HT1080 (cell line): ENCODE measurements at regions not wholly inside any gene's neighbourhood (a gene's known extent, or its start where the extent isn't known, plus 50 kb on each side); places are given as distances from the start of the nearest gene placed in this dataset.
A peak's percentile ranks its signal among the peaks of the same experiment; 100 is the strongest.

Experiments
- DNase-seq: peaks from one replicate; pipeline ENCODE4 v3.0.0-alpha.2; 2015; ENCODE audit warnings: low read depth

DNA sequence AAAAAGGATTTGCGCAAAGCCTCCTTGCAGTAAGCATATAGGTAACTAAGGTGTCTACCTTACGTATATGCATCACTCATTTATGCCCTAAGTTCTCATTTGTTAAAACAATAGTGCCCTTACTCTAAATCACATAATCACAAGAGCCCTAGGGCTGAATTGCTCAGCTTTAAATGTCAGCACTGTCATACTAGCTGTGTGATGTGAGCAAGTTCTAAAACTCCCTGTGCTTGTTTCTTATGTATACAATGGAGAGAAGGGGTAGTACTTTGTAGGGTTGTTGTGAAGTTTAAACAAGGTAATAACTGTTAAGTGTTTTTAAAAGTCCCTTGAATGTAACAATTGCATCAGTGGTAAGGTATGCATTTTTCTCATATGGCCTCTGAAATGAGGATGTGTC, 169.5 kb upstream of the DMRT1 start:
- no peak for DNase-seq

DNA sequence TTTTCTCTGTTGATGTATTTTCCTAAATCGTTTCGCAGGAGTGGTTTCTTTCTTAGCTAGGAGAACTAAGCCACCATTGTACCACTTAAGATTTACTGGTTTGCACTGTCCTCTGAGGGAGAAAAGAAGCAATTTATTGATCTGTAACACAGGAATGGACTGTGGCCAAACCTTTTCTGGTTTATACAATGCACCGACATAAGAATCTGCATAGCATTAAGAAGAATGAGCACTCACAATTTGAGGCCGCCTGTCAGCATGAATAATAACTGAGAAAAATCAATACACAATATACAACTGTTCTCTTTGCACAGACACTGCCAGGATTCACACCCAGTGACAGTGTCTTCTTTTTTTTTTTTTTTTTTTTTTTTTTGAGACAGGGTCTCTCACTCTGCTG, 168.6 kb upstream of the DMRT1 start:
- DNase-seq, result no peak

DNA sequence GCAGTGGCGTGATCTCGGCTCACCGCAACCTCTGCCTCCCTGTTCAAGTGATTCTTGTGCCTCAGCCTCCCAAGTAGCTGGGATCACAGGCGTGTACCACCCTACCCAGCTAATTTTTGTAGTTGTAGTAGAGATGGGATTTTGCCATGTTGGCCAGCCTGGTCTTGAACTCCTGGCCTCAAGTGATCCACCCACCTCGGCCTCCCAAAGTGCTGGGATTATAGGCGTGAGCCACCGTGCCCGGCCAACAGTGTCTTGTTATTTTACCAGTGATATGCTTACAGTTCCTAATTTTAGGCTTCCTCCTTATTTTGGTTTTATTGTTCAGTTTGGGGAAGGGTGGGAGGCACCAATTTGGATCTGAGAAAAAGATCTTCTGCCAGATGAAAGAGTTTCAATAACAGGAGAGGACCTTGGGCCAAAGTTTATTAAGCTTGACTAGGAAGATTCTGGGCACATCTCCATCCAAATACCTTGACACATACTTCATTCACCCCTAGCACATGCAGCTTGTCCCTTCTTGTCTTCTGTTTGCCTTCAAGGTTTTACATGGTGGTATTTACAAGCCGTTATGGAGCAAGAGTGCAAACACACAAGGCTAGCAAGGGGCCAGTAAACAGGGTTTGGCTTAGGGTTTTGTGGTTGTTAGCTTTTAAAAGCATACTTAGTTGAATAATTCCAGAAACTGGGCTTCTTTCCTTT, 168.1 kb upstream of the DMRT1 start:
- DNase-seq, result no peak

DNA sequence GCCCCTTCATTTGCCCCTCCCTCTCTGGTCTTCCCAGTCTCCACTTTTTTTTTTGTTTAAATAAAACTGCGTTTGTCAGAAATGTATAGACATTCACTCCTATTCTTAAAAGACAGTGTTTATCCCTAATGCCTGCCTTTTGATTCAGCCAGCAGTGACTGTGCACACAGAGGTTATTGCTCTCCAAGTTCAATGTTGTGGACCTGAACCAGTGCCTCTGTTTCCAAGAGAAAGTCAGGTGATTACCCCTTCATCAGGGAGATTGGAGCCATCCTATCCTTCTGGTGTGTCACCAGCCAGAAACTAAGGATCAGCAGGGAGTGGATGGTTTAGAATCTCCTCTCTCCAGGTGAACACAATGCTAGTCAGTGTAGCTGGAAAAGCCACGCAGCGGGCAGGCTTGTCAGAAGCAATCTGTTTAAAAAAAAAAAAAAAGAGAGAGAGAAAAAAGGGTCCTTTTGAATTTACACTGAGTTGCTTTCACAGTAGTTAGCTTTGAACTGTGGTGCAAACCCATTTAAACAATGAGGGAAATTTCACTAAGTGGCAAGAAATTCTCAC, 167.5 kb upstream of the DMRT1 start:
- DNase-seq, result no peak

DNA sequence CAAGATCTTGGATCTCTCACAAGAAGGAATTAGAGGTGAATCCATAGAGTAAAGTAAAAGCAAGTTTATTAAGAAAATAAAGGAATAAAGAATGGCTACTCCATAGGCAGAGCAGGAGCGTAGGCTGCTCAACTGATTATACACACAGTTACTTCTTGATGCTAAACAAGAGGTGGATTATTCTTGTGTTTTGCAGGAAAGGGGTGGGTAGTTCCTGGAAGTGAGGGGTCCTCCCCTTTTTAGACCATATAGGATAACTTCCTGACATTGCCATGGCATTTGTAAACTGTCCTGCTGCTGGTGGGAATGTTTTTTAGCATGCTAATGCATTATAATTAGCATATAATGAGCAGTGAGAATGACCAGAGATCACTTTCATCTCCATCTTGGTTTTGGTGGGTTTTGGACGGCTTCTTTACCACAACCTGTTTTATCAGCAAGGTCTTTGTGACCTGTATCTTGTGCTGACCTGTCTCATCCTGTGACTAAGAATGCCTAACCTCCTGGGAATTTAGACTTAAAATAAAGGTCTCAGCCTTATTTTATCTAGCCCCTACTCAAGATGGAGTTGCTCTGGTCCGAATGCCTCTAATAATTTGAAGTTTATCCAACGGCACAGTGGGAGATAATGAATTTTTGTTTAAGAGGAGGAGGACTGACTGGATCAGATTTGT, 165.7 kb upstream of the DMRT1 start:
- DNase-seq, result no peak

DNA sequence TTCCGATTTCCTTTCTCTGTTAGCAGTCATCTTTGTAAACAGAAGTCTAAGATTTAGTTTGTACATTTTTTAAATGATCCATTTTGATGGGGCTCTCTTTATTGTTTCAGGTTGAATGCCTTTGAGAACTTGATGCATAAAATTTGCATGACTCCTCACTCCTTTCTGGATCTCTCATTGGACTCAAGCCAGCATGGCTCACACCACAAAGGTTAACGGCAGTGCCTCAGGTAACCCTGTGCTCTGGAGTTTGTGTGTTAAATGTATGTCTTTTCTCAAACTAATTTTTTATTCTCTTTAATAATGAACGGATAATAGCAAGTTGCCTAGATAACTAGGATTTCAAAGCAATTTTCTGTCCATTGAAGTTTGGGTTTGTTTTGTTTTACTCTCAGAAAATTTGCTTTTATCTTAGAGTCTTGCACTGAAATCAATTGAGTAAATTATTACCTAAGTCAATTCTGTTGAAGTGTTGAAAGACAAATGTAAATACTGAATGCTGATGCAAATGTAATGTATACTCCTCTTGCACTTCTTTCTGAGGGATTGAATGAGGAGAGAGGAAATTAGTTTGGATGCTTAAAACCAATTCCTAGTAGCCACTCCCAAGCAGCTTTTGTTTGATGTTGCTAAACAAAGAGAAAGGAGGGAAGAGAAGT, 164.6 kb upstream of the DMRT1 start:
- no peak for DNase-seq

DNA sequence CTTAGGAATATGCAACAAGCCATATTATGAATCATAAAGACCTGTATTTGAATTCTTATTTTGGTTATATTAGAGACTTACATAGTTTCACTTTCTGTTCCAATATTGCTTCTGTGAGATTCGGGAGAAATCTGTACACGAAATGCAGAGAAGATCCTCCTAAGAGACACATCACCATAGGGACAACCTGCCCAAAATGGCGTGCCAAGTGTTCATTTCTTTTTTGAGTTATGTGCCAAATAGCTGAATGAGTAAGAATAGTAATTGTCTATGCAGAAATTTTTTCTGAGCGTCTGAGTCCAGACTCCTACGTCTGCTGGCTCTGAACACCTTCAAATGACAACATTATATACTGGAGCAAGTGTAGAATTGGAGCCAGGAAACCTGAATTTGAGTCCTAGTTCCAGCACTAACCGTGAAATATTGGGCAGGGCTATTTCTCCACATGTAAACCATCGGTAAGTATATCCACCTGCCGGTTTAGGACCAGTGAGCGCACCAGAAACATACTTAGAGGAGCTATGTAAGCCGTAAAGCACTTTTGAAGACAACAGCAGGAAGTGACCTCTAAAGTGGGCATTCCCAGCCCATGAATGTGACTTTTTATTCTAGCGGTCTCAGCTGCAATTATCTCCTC, 163.9 kb upstream of the DMRT1 start:
- peak; percentile 40 for DNase-seq

DNA sequence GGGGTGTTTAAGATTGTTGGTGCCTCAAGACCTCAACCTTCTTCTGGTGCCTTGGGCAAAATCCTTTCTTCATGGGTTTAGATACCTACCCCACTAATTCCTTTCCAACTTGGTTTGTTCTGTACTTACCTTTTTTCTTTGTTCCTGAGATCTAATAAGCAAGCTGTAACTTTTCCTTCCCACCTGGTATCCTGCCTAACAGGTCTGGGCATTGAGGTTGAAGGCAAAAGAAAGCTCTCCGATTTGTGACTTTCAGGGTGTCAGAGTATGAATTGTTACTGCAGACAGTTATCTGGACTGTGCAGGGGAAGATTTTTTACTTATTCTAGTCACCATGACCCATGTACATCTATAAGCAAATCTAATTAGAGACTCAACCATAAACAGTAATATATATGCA, 162.6 kb upstream of the DMRT1 start:
- DNase-seq, result no peak

DNA sequence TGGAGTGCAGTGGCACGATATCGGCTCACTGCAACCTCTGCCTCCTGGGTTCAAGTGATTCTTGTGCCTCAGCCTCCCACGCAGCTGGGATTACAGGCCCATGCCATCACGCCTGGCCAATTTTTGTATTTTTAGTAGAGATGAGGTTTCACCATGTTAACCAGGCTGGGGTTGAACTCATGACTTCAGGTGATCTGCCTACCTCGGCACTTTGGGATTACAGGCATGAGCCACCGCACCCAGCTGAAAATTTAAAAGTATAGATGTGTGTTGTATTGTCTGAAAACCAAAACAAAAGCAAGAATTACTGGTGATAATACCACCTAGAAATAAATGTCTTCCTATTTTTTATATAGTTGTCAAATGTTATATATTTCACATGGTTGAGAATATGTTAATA, 162.0 kb upstream of the DMRT1 start:
- DNase-seq, result no peak

DNA sequence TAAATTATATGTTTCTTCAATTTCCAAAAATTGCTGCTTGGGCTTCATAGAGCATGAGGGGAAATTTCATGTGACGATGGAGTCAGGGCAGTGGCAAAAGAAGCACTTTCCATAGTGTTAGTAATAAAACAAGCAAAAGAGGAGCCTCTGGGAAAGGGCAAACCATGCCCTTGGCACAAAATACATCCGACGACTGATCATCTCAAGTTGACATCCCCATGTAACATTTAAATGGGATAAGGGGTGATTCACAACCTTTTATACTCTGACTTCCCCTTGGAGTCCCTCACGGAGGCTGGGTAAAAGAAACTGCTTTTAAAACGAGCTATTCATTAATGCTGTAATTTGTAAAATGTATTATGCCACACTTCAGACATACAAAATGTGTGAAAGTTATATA, 161.4 kb upstream of the DMRT1 start:
- DNase-seq, result no peak

DNA sequence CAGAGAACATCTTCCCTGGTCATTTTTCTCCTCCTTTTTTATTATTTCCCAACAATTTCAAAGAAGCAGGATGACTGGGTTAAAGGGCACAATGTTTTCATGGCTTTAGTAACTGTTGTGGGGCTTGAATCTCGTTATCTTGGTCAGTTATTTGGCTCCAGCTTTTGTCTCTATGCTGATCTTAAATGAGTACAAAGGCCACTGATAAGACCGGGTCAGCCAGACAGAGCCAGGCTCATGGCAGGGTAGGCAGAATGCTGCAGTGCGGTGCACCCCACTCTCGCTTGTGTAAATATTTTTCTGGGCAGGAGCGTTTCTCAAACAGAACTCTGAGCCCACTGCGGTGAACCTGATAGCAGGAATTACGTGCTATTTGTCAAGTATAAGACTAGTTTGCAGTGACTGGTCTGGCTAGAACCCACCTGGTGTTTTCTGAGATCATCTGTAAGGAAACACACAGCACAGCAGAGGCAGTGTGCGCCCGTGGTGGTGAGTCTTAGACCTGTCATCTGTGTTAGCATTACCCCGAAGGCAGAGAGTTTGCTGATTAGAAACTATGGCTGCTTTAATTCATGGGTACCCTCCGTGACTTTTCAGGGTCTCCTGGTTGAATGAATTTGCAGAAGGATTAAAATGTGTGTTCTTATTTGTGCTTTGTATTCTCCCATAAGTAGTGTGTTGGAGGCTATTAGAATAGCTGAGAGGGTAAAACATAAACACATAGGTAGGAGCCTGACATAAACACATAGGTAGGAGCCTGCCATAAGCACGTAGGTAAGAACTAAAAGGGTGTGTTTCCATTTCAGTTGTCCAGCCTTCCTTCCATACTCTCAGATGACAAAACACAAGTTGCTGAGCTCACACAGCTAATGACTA, 158.6 kb upstream of the DMRT1 start:
- DNase-seq, result peak; percentile 33

DNA sequence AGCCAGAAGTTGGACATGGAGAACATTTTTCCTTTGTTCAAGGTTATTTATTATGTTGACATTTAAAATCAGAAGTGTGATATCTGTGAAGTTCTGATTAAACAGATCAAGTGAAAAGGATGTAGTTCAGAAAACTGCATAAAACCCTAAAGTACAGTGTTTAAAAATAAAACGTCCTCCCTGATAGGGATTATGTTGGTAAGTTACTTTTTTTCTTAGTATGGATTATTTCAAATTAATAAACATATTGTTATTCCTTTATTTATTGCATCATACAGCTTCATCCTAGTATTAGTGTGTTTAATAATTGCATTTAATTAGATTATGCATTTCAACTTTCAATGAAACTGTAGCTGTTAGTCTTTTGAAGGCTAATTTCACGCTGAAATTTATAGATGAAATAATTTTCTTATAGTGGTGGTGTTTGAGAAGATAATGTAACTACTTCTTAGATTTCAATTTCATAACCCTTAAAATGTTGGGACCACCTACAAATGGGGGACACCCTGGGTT, 157.9 kb upstream of the DMRT1 start:
- DNase-seq, result no peak

DNA sequence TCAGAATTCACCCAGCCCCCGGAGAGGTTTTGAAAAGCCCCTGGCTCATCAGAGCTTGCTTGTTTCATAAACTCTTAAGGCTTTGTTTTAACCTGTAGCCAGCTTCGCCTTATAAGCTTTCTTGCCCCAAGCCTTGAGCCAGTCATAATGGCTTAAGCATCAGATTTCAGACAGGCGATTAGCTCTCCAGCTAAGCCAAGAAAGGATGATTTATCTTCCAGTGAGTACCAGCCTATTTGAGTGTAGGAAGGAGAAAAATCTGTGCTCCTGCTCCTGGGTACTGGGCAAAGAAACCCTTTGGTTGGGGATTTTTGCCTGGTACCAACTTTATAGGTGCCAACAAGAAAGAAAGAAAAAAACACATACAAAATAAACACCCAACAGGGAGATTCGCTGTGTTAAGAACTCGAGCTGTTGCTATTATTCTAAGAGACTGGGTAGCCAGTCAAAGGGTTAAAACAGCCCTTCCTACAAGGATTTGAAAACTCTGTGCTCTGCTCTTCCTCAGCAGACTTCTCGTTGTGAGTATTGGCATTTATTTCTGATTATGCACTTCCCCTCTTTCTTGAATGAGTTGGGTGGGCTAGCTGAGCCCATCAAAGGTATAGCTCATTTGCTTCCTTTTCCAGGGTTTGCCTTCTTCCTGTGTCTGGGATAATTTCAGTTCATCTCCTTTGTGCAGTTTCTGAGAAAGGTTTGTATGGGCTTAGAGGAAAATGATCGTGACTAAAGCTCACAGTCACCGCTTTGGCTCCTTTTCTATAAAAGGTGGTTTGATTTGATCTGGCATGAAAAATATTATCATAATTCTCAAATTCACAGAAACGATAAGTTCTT, 157.2 kb upstream of the DMRT1 start:
- peak; percentile 81 for DNase-seq

DNA sequence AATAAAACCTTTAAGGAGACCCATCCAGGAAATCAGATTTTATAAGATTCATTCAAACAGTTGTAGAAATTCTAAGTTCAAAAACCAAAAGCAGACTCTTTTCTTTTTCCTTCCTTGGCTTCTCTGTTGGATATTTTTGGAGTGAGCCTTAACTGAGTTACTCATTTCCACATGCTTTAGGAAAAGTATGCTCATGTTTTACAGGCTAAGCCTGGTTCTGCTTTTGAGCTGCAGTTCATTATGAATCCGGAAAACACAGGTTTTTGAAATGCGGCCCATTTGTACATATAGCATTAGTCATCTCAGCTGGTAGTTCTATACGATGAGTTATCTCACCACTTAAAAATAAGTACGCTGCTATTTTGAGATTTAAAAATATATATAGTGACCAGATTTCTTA, 156.6 kb upstream of the DMRT1 start:
- DNase-seq, result peak; percentile 85

DNA sequence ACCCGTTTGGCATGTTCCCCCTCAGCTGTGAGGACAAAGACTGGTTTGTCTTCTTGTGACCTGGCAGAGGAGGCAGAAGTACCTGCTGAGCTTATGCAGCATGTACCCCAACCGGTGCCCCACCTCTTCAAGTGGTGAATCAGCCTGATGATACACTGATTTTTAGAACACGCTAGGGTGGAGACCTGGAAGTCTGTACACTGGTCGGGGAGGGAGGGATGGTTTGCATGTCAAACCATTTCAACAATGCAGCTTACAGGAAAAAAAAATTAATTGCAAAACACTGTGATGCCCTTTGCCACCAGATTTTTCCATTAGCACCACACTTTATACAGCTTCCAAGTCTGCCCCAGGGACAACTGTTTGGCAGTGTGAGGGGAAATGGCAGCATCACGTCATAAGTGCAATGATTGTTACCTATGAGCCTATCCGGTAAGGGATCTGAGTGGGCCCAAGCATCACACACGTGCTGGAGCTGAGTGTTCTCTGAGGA, 155.1 kb upstream of the DMRT1 start:
- DNase-seq, result peak; percentile 34

DNA sequence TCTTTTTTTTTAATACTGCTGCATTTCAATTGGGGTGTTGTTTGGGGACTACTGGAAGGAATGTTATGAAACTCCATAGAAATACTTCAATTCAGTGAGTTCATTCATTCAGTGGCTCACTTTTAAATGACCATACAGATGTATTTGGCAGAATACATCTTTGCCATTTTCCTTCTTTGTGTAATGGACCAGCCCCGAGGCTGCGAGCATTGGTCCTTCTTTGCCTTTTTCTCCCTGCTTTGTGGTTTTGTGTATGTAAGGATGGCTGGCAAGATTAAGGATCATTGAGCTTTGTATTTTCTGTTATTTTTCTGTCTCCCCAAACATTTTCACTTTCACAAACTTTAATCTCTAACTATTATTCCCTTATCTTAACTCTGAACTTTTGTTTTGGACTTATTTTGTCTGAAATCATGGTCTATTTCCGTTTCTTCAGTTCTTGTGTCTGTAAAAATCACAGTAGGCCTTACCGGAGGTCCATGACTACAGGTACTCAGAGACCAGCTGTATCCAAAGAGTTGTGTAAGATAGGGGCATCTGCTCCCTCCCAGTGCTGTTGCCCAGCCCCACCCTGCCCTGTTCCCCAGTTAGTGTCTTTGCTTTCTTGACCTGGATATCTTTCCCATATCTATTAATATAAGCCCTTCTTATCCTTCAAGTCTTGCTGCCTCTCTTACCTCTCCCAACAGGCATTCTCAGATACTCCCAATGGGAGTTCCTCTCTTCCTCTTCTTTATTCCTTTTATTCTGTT, 154.3 kb upstream of the DMRT1 start:
- DNase-seq, result no peak

DNA sequence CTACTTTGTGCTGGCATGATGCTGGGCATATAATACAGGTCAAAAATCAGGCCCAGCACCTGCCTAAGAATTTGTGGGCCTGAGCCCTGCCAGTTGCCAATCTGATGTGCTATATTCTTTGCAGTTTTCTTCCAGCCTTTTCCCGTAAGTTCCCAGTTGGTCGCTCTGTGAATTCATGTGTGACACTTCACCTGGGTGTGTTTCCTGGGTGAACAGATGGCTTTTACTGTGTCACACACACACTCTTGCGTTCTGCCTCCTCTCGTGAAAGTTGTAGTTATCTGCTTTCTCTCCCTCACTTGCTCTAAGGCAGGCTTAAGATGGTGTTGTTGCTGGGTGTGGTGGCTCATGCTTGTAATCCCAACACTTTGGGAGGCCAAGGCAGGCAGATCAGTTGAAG, 153.5 kb upstream of the DMRT1 start:
- DNase-seq, result no peak

DNA sequence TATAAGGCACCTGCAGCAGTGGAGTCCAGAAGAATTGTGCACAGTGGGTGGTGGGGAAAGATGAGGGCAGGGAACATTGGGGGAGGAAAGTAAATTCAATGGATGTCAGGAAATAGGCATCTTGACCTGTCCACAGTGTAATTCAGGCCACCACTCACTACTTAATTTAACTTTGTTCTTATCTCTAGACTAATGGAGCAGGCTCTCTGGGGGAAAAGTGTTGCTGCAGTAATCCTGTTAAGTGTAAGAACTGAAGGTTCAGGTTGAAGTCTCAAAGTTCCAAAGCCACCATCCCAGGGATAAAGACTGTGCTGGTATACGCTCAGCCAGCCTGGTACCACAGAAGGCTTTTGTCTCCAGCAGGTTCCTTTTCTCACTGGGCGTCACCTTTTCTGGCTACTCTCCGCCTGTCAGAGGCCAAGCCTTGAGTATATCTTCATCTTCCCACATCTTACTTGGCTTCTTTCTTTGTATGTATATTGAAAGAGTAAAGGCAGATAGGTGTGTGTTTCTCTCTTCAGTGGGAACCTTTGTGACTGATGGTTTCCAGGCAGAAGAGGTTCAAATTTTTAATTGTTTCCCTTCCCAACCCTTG, 150.9 kb upstream of the DMRT1 start:
- no peak for DNase-seq
